ENCODE measurements at regions not wholly inside any gene's neighbourhood (a gene's known extent, or its start where the extent isn't known, plus 50 kb on each side); places are given as distances from the start of the nearest gene placed in this dataset.

DNA sequence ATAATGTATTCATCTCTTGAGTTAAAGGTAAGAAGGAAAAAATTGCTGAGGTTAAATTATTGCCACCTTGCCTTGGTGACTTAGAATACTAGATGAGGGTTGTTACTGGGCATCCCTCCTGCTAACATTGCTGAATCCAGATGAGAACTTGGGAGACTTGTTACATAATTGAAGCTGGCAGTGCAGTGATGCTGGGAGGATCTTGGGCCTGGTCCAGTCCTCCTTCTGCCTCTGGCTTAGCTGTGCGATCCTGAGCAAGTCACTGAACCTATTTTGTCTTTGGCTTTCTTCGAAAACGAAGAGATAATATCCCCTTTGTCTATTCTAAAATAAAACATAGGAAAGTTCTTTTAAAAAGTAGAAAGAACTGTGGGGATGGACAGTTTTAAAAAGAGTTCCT lies 244.9 kb upstream of the NRIP1 start:
- H3K79me2 ChIP-seq (ENCODE audit: insufficient read depth, low read length): no peaks in the 10 kb centered on the region
- no peaks in the 10 kb centered on the region for H3K9me3 ChIP-seq (ENCODE audit: low read length)
- no peak overlapping the region for H2AFZ ChIP-seq (ENCODE audit: low read length)
- in situ Hi-C loops (cut with HindIII; ENCODE audit: extremely low pct_ligation_motif_present, low pct_unique_long_range_greater_than_20kb) (no loop called here), intact Hi-C loops (cut with micrococcal nuclease; ENCODE audit: unreplicated experiment) (no loop called here)
- no peak overlapping the region for H3K4me2 ChIP-seq (ENCODE audit: low read depth, low read length)
- no peaks in the 10 kb centered on the region for H4K20me1 ChIP-seq (ENCODE audit: insufficient read depth, low read length)
- BruUV-seq (replicated peaks): no TSS peak
- no peak for FAIRE-seq
- DNase-seq (ENCODE audit: low spot score): no peak
- ChIA-PET CTCF (ENCODE audit: low intra/inter-chr PET ratio, low total read pairs) (no interaction called here), POLR2A (no interaction called here)
- H3K36me3 ChIP-seq (replicated peaks in 1 of 2; ENCODE audit: control insufficient read depth in 1 of 2, insufficient read depth in 2 of 2, low read length in 2 of 2): no peaks in the 10 kb centered on the region
- no peak overlapping the region for H3K9ac ChIP-seq (ENCODE audit: insufficient read depth, low read depth, low read length)
- no peak overlapping the region for H3K4me3 ChIP-seq (replicated peaks in 1 of 3; ENCODE audit: insufficient read depth in 1 of 3, low read depth in 2 of 3, low read length in 3 of 3)
- no peak for TF ChIP-seq MAFG (CRISPR knock-in tag; IDR thresholded peaks at IDR 0.05)
- TF ChIP-seq ZXDC (CRISPR knock-in tag; IDR thresholded peaks at IDR 0.05): no peak
- TF ChIP-seq ZNF274 (CRISPR knock-in tag; IDR thresholded peaks at IDR 0.05): no peak
- TF ChIP-seq FOSL2 (CRISPR knock-in tag; IDR thresholded peaks at IDR 0.05): no peak
- no peak for TF ChIP-seq PRDM4 (CRISPR knock-in tag; IDR thresholded peaks at IDR 0.05; ENCODE audit: borderline replicate concordance)
- no peak for TF ChIP-seq KLF9 (CRISPR knock-in tag; IDR thresholded peaks at IDR 0.05; ENCODE audit: low read depth)
- TF ChIP-seq NR2C2 (CRISPR knock-in tag; IDR thresholded peaks at IDR 0.05; ENCODE audit: borderline replicate concordance): no peak
- no peak for TF ChIP-seq ZNF891 (CRISPR knock-in tag; IDR thresholded peaks at IDR 0.05)
- TF ChIP-seq SIN3B (IDR thresholded peaks at IDR 0.05; ENCODE audit: low read length): no peak
- no peak for TF ChIP-seq SMC3 (IDR thresholded peaks at IDR 0.05; ENCODE audit: low read length)
- no peak for TF ChIP-seq NFYC (CRISPR knock-in tag; IDR thresholded peaks at IDR 0.05)
- WGBS (ENCODE audit: low lambda C conversion rate): 55% methylated on average over 3 of the region's 3 CpGs
- H3K4me1 ChIP-seq (ENCODE audit: insufficient read depth, low read length): no peaks in the 10 kb centered on the region
- ATAC-seq: no peak
- H3K27me3 ChIP-seq (ENCODE audit: control insufficient read depth in 1 of 2, insufficient read depth in 2 of 2, low read length in 2 of 2): no peaks in the 10 kb centered on the region
- H3K27ac ChIP-seq (ENCODE audit: extremely low read length, insufficient read depth, low read length): no peak overlapping the region
